Naive thymus-derived CD4-positive, alpha-beta T cell (primary cell): ENCODE measurements at regions not wholly inside any gene's neighbourhood (a gene's known extent, or its start where the extent isn't known, plus 50 kb on each side); places are given as distances from the start of the nearest gene placed in this dataset.
"Not testable (repeated sequence)": the region's sequence is repeated elsewhere in the genome, so short reads cannot be mapped to it uniquely, and the experiment has no call there.

ENCODE experiments used
- ATAC-seq: fragments of 150-1000 bp; cut with Tn5 transposase; 2 replicates; pipeline ENCODE4 v1.10.0; 2021; ENCODE audit warnings: mild to moderate bottlenecking, moderate library complexity
- CTCF ChIA-PET: fragments of 350-600 bp; sonication (Branson Sonifier 250); formaldehyde crosslinking; loops from one replicate; lab custom pipeline; 2021; ENCODE audit warnings: antibody characterized with exemption; lab: Charles Lee
- POLR2A ChIA-PET: fragments of 350-600 bp; sonication (Branson Sonifier 250); formaldehyde crosslinking; loops from one replicate; lab custom pipeline; 2021; ENCODE audit warnings: antibody characterized with exemption, inconsistent platforms; lab: Charles Lee
- DNase-seq, 9 donors: peaks; one replicate each; pipeline versions ENCODE4 v3.0.0 to v3.0.0-alpha.2; 2020 to 2022; ENCODE audit warnings: mixed read lengths in 1 of 9
- H3K27ac ChIP-seq: one replicate; pipeline ENCODE4 v1.7.0; 2013; ENCODE audit warnings: mild to moderate bottlenecking, low read depth, low read length, moderate library complexity
- H3K27me3 ChIP-seq, 2 donors: one replicate each; pipeline ENCODE4 v1.7.0; 2013; ENCODE audit warnings: low read length in 2 of 2, mild to moderate bottlenecking in 2 of 2, moderate library complexity in 2 of 2; ENCODE audit not compliant: control insufficient read depth in 2 of 2, insufficient read depth in 2 of 2
- H3K36me3 ChIP-seq, 3 experiments: 1 replicate in 2 of 3; 2 replicates in 1 of 3; pipeline ENCODE4 v1.7.0; 2013; ENCODE audit warnings: low read length in 3 of 3, mild to moderate bottlenecking in 3 of 3, moderate library complexity in 1 of 3; ENCODE audit not compliant: insufficient read depth in 3 of 3, control insufficient read depth in 2 of 3
- H3K4me1 ChIP-seq, 2 donors: one replicate each; pipeline ENCODE4 v1.7.0; 2013; ENCODE audit warnings: low read length in 2 of 2, mild to moderate bottlenecking in 2 of 2, moderate library complexity in 1 of 2; ENCODE audit not compliant: control insufficient read depth in 2 of 2, insufficient read depth in 2 of 2
- H3K4me3 ChIP-seq: 2 replicates; pipeline ENCODE4 v1.7.0; 2013; ENCODE audit warnings: mild to moderate bottlenecking, low read length
- H3K9me3 ChIP-seq, 3 experiments: 1 replicate in 2 of 3; 2 replicates in 1 of 3; pipeline ENCODE4 v1.7.0; 2013; ENCODE audit warnings: low read length in 3 of 3; ENCODE audit not compliant: control insufficient read depth in 2 of 3
- H3K27ac Mint-ChIP-seq, 9 donors: one replicate each; pipeline ENCODE4 v1.8.0; 2020 to 2022; ENCODE audit warnings: mixed read lengths in 9 of 9, mild to moderate bottlenecking in 8 of 9, moderate library complexity in 5 of 9, inconsistent platforms in 2 of 9
- H3K27me3 Mint-ChIP-seq, 5 donors: one replicate each; pipeline ENCODE4 v1.8.0; 2021 to 2022; ENCODE audit warnings: mixed read lengths in 5 of 5, mild to moderate bottlenecking in 1 of 5
- H3K36me3 Mint-ChIP-seq, 5 donors: one replicate each; pipeline ENCODE4 v1.8.0; 2020 to 2022; ENCODE audit warnings: mixed read lengths in 5 of 5, mild to moderate bottlenecking in 3 of 5, inconsistent platforms in 1 of 5
- H3K4me1 Mint-ChIP-seq, 7 donors: one replicate each; pipeline ENCODE4 v1.8.0; 2020 to 2022; ENCODE audit warnings: mixed read lengths in 7 of 7, mild to moderate bottlenecking in 3 of 7, inconsistent platforms in 1 of 7
- H3K4me3 Mint-ChIP-seq, 10 donors: one replicate each; pipeline ENCODE4 v1.8.0; 2020 to 2022; ENCODE audit warnings: mild to moderate bottlenecking in 10 of 10, mixed read lengths in 10 of 10, moderate library complexity in 6 of 10, inconsistent platforms in 2 of 10
- H3K9me3 Mint-ChIP-seq, 11 donors: one replicate each; pipeline ENCODE4 v1.8.0; 2020 to 2022; ENCODE audit warnings: mixed read lengths in 11 of 11, mild to moderate bottlenecking in 4 of 11, inconsistent platforms in 1 of 11, moderate library complexity in 1 of 11
- intact Hi-C, 2 donors: fragments of 100-400 bp; cut with micrococcal nuclease; formaldehyde crosslinking; loops; one replicate each; pipeline ENCODE4 v1.15.1; 2023

DNA sequence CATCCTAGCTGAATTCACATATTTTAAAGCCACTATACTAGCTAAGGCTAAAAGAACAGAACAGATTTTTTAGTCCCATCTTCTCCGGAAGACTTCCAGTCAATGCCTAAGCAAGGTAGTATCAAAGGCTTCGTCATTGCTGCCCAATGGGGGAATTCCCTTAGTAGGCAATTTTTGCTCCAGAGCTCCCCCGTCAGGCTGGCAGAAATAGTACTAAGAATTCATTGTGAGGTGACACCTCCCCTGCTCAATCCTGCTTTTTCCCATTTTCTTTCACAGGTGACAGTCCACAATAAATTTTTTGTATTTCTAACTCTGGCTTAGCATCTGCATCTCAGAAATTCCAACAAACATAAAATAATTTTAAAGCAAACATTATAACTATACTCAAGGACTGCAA, 52.8 kb upstream of the SRSF6 start:
- DNase-seq (peak in 1 of 9 donors; percentile 35), ATAC-seq (no peak)
- H3K4me3 Mint-ChIP-seq, result no peak overlapping the region
- no peak overlapping the region for H3K4me3 ChIP-seq
- peaks cover 0 to 5% of the 10 kb centered on the region in 2 donors for H3K27me3 ChIP-seq
- H3K27ac ChIP-seq, result no peak overlapping the region
- peaks cover 17 to 66% (median 51%) of the 10 kb centered on the region in 5 donors for H3K27me3 Mint-ChIP-seq
- peaks cover 0 to 14% (median 0%) of the 10 kb centered on the region in 5 donors for H3K36me3 Mint-ChIP-seq
- POLR2A ChIA-PET, result no interaction called here
- no peaks in the 10 kb centered on the region for H3K4me1 Mint-ChIP-seq
- intact Hi-C loops, result loop anchor here in 1 of 2 donors (5.0 kb wide), 1 partner anchor 1668 kb away; no protein-coding TSS in a partner anchor
- CTCF ChIA-PET, result no interaction called here
- H3K36me3 ChIP-seq, result no peaks in the 10 kb centered on the region
- H3K9me3 ChIP-seq, result no peaks in the 10 kb centered on the region
- no peaks in the 10 kb centered on the region for H3K4me1 ChIP-seq
- no peak overlapping the region for H3K27ac Mint-ChIP-seq
- peaks cover 0 to 47% (median 9%) of the 10 kb centered on the region in 11 donors for H3K9me3 Mint-ChIP-seq

DNA sequence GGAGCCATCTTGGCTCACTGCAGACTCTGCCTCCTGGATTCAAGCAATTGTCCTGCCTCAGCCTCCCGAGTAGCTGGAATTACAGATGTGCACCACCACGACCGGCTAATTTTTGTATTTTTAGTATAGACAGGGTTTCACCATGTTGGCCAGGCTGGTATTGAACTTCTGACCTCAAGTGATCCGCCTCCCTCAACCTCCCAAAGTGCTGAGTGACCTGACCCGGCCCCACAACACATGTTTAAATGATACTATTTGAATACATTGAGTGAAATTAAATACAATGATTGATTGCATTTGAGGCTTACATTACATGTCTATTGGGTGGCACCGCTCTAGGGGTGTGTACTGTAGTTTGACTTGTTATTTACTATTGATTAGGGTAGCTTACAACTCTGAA, 56.8 kb upstream of the SRSF6 start:
- POLR2A ChIA-PET, H3K27me3 ChIP-seq, H3K27ac Mint-ChIP-seq, DNase-seq, intact Hi-C loops, H3K4me3 ChIP-seq, H3K4me1 ChIP-seq, ATAC-seq, H3K9me3 ChIP-seq, H3K4me3 Mint-ChIP-seq, H3K36me3 ChIP-seq, H3K4me1 Mint-ChIP-seq, H3K27ac ChIP-seq, H3K36me3 Mint-ChIP-seq: not testable (repeated sequence)
- H3K9me3 Mint-ChIP-seq, result peaks cover 0 to 10% (median 4%) of the 10 kb centered on the region in 11 donors
- H3K27me3 Mint-ChIP-seq, result peaks cover 5 to 38% (median 25%) of the 10 kb centered on the region in 5 donors
- CTCF ChIA-PET, result interaction anchor here (0.6 kb wide), 1 partner anchor 120 kb away, joined by 4 read pairs; no protein-coding TSS in a partner anchor

DNA sequence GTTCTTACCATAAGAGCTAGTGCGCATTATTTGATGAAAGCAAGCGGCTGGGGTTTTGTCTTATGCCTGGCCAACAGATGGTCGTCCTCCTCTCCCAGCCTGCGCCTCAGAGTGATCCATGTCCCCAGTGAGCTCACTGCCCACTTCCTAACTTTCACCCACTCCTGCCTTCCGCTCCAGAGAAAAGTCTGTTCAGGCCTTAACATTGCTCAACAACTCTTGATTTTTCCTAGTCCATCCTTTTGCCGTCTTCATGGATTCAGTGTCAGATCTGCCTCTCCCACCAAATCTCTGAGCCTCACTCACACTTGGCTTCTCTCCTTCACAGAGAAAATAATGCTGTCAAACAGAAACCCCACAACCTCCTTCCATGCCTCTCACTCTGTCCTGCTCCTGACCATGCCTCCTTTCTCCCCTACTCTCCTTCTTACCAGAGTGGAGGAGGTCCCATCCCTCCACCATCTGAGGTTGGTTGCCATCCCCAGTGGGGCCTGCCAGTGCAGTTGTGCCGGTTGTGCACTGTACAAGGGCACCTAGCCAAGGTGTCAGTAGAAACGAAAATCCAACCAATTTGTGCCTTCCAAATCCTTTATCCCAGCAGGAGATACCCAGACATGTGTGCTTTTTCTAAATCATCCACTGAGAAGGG, 58.9 kb upstream of the SRSF6 start:
- ATAC-seq (no peak), DNase-seq (no peak)
- intact Hi-C loops, result no loop called here
- no peaks in the 10 kb centered on the region for H3K4me1 Mint-ChIP-seq
- Histone ChIP-seq H3K4me1 (no peaks in the 10 kb centered on the region), H3K4me3 (no peak overlapping the region), H3K27ac (no peak overlapping the region), H3K36me3 (no peaks in the 10 kb centered on the region), H3K9me3 (no peaks in the 10 kb centered on the region), H3K27me3 (no peaks in the 10 kb centered on the region)
- H3K9me3 Mint-ChIP-seq, result peaks cover 0 to 11% (median 0%) of the 10 kb centered on the region in 11 donors
- ChIA-PET CTCF (no interaction called here), POLR2A (no interaction called here)
- peaks cover 0 to 29% (median 22%) of the 10 kb centered on the region in 5 donors for H3K27me3 Mint-ChIP-seq
- no peak overlapping the region for H3K27ac Mint-ChIP-seq
- no peaks in the 10 kb centered on the region for H3K36me3 Mint-ChIP-seq
- no peak overlapping the region for H3K4me3 Mint-ChIP-seq

GRCh38 chr20:43397147-43397546, 60.5 kb upstream of the SRSF6 start:
- Histone ChIP-seq H3K36me3 (no peaks in the 10 kb centered on the region), H3K4me1 (no peaks in the 10 kb centered on the region), H3K4me3 (no peak overlapping the region), H3K27ac (no peak overlapping the region), H3K27me3 (no peaks in the 10 kb centered on the region), H3K9me3 (no peaks in the 10 kb centered on the region)
- Mint-ChIP-seq H3K27me3 (peaks cover 0 to 34% (median 17%) of the 10 kb centered on the region in 5 donors), H3K27ac (no peak overlapping the region), H3K4me3 (no peak overlapping the region), H3K36me3 (no peaks in the 10 kb centered on the region), H3K4me1 (no peaks in the 10 kb centered on the region), H3K9me3 (peaks cover 0 to 13% (median 0%) of the 10 kb centered on the region in 11 donors)
- no peak for ATAC-seq
- DNase-seq, result no peak
- intact Hi-C loops, result no loop called here
- CTCF ChIA-PET, result no interaction called here
- POLR2A ChIA-PET, result no interaction called here

- Histone ChIP-seq H3K4me3 (no peak overlapping the region), H3K36me3 (no peaks in the 10 kb centered on the region), H3K4me1 (no peaks in the 10 kb centered on the region), H3K27ac (no peak overlapping the region), H3K27me3 (peaks cover 0 to 5% of the 10 kb centered on the region in 2 donors), H3K9me3 (no peaks in the 10 kb centered on the region)
- CTCF ChIA-PET, result no interaction called here
- DNase-seq (no peak), ATAC-seq (no peak)
- peaks cover 0 to 6% (median 0%) of the 10 kb centered on the region in 5 donors for H3K36me3 Mint-ChIP-seq
- peaks cover 0 to 6% (median 0%) of the 10 kb centered on the region in 7 donors for H3K4me1 Mint-ChIP-seq
- POLR2A ChIA-PET, result no interaction called here
- H3K27ac Mint-ChIP-seq, result no peak overlapping the region
- intact Hi-C loops, result no loop called here
- H3K9me3 Mint-ChIP-seq, result peaks cover 0 to 14% (median 0%) of the 10 kb centered on the region in 11 donors
- H3K27me3 Mint-ChIP-seq, result peaks cover 0 to 36% (median 30%) of the 10 kb centered on the region in 5 donors
- H3K4me3 Mint-ChIP-seq, result no peak overlapping the region
These were observed 64.6 kb upstream of the SRSF6 start for GRCh38 chr20:43393052-43393451.

- Mint-ChIP-seq H3K27ac (no peak overlapping the region), H3K27me3 (peaks cover 0 to 39% (median 32%) of the 10 kb centered on the region in 5 donors), H3K4me1 (peaks cover 0 to 6% (median 0%) of the 10 kb centered on the region in 7 donors), H3K9me3 (peaks cover 0 to 14% (median 0%) of the 10 kb centered on the region in 11 donors), H3K4me3 (no peak overlapping the region), H3K36me3 (peaks cover 0 to 6% (median 0%) of the 10 kb centered on the region in 5 donors)
- no peak overlapping the region for H3K27ac ChIP-seq
- H3K4me3 ChIP-seq, result no peak overlapping the region
- no peaks in the 10 kb centered on the region for H3K9me3 ChIP-seq
- no peaks in the 10 kb centered on the region for H3K36me3 ChIP-seq
- intact Hi-C loops, result no loop called here
- CTCF ChIA-PET, result no interaction called here
- DNase-seq, result no peak
- peaks cover 0 to 5% of the 10 kb centered on the region in 2 donors for H3K27me3 ChIP-seq
- ATAC-seq, result no peak
- POLR2A ChIA-PET, result no interaction called here
- H3K4me1 ChIP-seq, result no peaks in the 10 kb centered on the region
These were observed 65.1 kb upstream of the SRSF6 start for GRCh38 chr20:43392561-43392960.
